Fibroblast of lung (primary cell): ENCODE measurements at regions not wholly inside any gene's neighbourhood (a gene's known extent, or its start where the extent isn't known, plus 50 kb on each side); places are given as distances from the start of the nearest gene placed in this dataset.

Experiments
- DNase-seq, 2 donors: peaks; one replicate each; pipeline versions ENCODE4 v3.0.0 to v3.0.0-alpha.2; 2010; ENCODE audit warnings: low read depth in 2 of 2
- H2AFZ ChIP-seq: 2 replicates; pipeline ENCODE4 v1.5.1; 2012; ENCODE audit warnings: low read length, control low read depth, inconsistent platforms
- H3K27ac ChIP-seq: 2 replicates; pipeline ENCODE4 v1.5.1; 2011; ENCODE audit warnings: low read length, control low read depth; ENCODE audit not compliant: insufficient read depth
- H3K27me3 ChIP-seq: 2 replicates; pipeline ENCODE4 v1.5.1; 2011; ENCODE audit warnings: mild to moderate bottlenecking, low read length; ENCODE audit not compliant: control insufficient read depth, insufficient read depth
- H3K36me3 ChIP-seq: 2 replicates; pipeline ENCODE4 v1.5.1; 2011; ENCODE audit warnings: low read length; ENCODE audit not compliant: control insufficient read depth, insufficient read depth
- H3K4me1 ChIP-seq: 2 replicates; pipeline ENCODE4 v1.5.1; 2011; ENCODE audit warnings: low read length; ENCODE audit not compliant: control insufficient read depth, insufficient read depth; ENCODE audit errors: extremely low read depth
- H3K4me2 ChIP-seq: 2 replicates; pipeline ENCODE4 v1.5.1; 2011; ENCODE audit warnings: low read length, control low read depth; ENCODE audit not compliant: insufficient read depth; ENCODE audit errors: extremely low read depth
- H3K4me3 ChIP-seq, 4 experiments: fragments of 200-600 bp in 1 of 4; sonication (generic) in 1 of 4; replicated peaks in 1 of 4; 2 replicates each; pipeline ENCODE4 v1.5.1; 2011 to 2016; ENCODE audit warnings: low read length in 4 of 4, low read depth in 3 of 4, mild to moderate bottlenecking in 3 of 4, control low read depth in 2 of 4, inconsistent platforms in 1 of 4, mixed read lengths in 1 of 4; ENCODE audit not compliant: insufficient read depth in 1 of 4; ENCODE audit errors: control extremely low read depth in 1 of 4
- H3K79me2 ChIP-seq: 2 replicates; pipeline ENCODE4 v1.5.1; 2012; ENCODE audit warnings: mild to moderate bottlenecking, low read length, inconsistent platforms; ENCODE audit not compliant: control insufficient read depth, insufficient read depth
- H3K9ac ChIP-seq: 2 replicates; pipeline ENCODE4 v1.5.1; 2011; ENCODE audit warnings: mild to moderate bottlenecking, low read length, control low read depth; ENCODE audit not compliant: insufficient read depth
- H3K9me3 ChIP-seq: 2 replicates; pipeline ENCODE4 v1.5.1; 2012; ENCODE audit warnings: low read depth, low read length; ENCODE audit not compliant: control insufficient read depth, insufficient read depth
- H4K20me1 ChIP-seq: 2 replicates; pipeline ENCODE4 v1.5.1; 2011; ENCODE audit warnings: low read length; ENCODE audit not compliant: control insufficient read depth, insufficient read depth; ENCODE audit errors: extremely low read depth
- EZH2 ChIP-seq: IDR thresholded peaks from 2 replicates; pipeline ENCODE4 v1.5.1; 2012; ENCODE audit warnings: low read length, control low read depth, mild to moderate bottlenecking; ENCODE audit errors: missing control alignments
- TF ChIP-seq, protein P1 (sequence below), 2 donors: IDR thresholded peaks in 1 of 2; conservative IDR thresholded peaks in 1 of 2; 1 replicate in 1 of 2; 2 replicates in 1 of 2; pipeline ENCODE4 v1.5.1; 2011 to 2012; ENCODE audit warnings: low read length in 2 of 2, control low read depth in 1 of 2, inconsistent platforms in 1 of 2, low read depth in 1 of 2, mild to moderate bottlenecking in 1 of 2

DNA sequence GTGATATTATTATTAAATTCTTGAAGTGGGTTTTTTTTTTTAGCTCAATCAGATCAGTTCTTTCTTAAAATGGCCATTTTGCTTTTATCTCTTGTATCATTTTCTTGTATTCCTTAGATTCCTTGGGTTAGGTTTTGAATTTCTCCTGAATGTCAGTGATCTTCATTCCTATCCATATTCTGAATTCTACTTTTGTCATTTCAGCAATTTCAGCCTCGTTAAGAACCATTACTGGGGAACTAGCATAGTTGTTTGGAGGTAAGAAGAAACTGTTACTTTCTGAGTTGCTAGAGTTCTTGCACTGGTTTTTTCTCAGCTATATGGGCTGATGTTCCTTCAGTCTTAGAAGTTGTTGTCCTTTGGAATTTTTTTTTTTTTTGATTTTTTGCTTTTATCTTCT, 293.1 kb downstream of the MAP2K4 start:
- no peak overlapping the region for H2AFZ ChIP-seq
- no peaks in the 10 kb centered on the region for H3K9me3 ChIP-seq

DNA sequence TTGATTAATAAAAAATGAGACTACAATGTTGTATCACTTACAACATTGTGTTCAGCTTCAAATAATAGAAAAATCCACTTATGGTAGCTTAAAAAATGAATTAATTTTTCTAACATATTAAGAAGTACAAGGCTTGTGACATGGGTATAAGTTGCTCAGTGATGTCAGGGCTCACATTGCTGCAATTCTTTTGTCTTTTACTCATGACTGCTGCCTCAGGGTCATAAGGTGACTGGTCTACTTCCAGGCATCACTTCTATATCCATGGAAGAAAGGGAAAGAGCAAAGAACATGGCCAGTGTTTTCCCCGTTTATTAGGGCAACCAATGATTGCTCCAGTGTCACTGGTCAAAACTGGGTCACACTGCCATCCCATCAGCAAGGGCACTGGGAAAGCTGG, 295.3 kb downstream of the MAP2K4 start:
- no peak overlapping the region for H3K9ac ChIP-seq
- H3K4me1 ChIP-seq: no peaks in the 10 kb centered on the region
- H3K27me3 ChIP-seq: no peaks in the 10 kb centered on the region
- H4K20me1 ChIP-seq: no peaks in the 10 kb centered on the region
- H3K9me3 ChIP-seq: no peaks in the 10 kb centered on the region
- no peaks in the 10 kb centered on the region for H3K79me2 ChIP-seq
- no peak overlapping the region for H3K4me2 ChIP-seq
- no peak overlapping the region for H3K4me3 ChIP-seq
- H2AFZ ChIP-seq: no peak overlapping the region
- H3K36me3 ChIP-seq: no peaks in the 10 kb centered on the region
- no peak for DNase-seq
- TF ChIP-seq EZH2: no peak
- TF ChIP-seq, protein P1, sequence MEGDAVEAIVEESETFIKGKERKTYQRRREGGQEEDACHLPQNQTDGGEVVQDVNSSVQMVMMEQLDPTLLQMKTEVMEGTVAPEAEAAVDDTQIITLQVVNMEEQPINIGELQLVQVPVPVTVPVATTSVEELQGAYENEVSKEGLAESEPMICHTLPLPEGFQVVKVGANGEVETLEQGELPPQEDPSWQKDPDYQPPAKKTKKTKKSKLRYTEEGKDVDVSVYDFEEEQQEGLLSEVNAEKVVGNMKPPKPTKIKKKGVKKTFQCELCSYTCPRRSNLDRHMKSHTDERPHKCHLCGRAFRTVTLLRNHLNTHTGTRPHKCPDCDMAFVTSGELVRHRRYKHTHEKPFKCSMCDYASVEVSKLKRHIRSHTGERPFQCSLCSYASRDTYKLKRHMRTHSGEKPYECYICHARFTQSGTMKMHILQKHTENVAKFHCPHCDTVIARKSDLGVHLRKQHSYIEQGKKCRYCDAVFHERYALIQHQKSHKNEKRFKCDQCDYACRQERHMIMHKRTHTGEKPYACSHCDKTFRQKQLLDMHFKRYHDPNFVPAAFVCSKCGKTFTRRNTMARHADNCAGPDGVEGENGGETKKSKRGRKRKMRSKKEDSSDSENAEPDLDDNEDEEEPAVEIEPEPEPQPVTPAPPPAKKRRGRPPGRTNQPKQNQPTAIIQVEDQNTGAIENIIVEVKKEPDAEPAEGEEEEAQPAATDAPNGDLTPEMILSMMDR (conservative IDR thresholded peaks at IDR 0.05 in 1 of 2, IDR thresholded peaks at IDR 0.05 in 1 of 2; ENCODE audit: low read depth in 1 of 2, low read length in 2 of 2): no peak
- H3K27ac ChIP-seq: no peak overlapping the region

More for the DNA sequence above, 293.1 kb downstream of the MAP2K4 start:
- no peaks in the 10 kb centered on the region for H4K20me1 ChIP-seq
- no peaks in the 10 kb centered on the region for H3K79me2 ChIP-seq
- no peak overlapping the region for H3K9ac ChIP-seq
- H3K27me3 ChIP-seq: no peaks in the 10 kb centered on the region
- no peaks in the 10 kb centered on the region for H3K4me1 ChIP-seq
- no peak overlapping the region for H3K27ac ChIP-seq
- TF ChIP-seq EZH2: no peak
- TF ChIP-seq, protein P1 (conservative IDR thresholded peaks at IDR 0.05 in 1 of 2, IDR thresholded peaks at IDR 0.05 in 1 of 2; ENCODE audit: low read depth in 1 of 2, low read length in 2 of 2): no peak
- H3K36me3 ChIP-seq: no peaks in the 10 kb centered on the region
- no peak overlapping the region for H3K4me3 ChIP-seq
- H3K4me2 ChIP-seq: no peak overlapping the region
- DNase-seq: no peak

DNA sequence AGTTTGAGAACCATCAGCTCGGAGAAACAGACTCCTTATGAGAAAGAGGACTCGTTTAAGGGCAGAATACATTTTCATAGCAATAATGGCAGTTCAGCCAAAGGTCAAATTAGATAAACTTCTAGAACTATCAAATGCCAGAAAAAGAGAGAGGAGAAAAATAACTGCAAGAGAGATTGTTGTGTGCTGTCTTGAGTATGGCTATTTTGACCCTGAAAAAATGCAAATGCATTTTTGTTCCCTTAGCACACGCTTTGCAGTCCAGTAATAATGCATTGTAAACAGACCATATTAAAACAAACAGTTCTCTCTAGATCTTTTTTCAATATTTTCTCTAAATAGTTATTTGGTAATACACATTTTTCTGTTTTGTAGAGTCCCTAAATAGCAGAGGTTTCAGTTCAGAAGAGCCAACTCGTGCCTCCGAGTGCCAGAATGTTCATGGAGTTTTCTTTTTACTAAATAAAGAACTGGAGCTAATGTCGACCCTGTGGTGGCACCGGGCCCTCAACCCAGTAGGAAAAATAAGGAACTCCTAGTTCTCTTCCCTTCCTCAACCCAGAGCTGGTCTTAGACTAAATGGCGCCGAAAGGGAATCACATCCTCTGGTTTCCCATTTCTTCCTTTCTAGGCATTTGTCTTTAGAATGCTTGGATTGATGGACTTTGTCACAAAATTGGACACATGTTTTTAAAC, 298.0 kb downstream of the MAP2K4 start:
- H2AFZ ChIP-seq: no peak overlapping the region
- no peaks in the 10 kb centered on the region for H3K36me3 ChIP-seq
- H3K79me2 ChIP-seq: no peaks in the 10 kb centered on the region
- no peak overlapping the region for H3K9ac ChIP-seq
- H3K4me2 ChIP-seq: peak overlapping the region; percentile 8
- no peak overlapping the region for H3K27ac ChIP-seq
- no peaks in the 10 kb centered on the region for H3K4me1 ChIP-seq
- no peaks in the 10 kb centered on the region for H3K27me3 ChIP-seq
- no peak overlapping the region for H3K4me3 ChIP-seq
- no peaks in the 10 kb centered on the region for H4K20me1 ChIP-seq
- peak in 1 of 2 donors; percentile 21 for DNase-seq
- TF ChIP-seq, protein P1 (conservative IDR thresholded peaks at IDR 0.05 in 1 of 2, IDR thresholded peaks at IDR 0.05 in 1 of 2; ENCODE audit: low read depth in 1 of 2, low read length in 2 of 2): no peak
- no peak for TF ChIP-seq EZH2
- H3K9me3 ChIP-seq: no peaks in the 10 kb centered on the region
